ENCODE measurements at regions not wholly inside any gene's neighbourhood (a gene's known extent, or its start where the extent isn't known, plus 50 kb on each side); places are given as distances from the start of the nearest gene placed in this dataset.

DNA sequence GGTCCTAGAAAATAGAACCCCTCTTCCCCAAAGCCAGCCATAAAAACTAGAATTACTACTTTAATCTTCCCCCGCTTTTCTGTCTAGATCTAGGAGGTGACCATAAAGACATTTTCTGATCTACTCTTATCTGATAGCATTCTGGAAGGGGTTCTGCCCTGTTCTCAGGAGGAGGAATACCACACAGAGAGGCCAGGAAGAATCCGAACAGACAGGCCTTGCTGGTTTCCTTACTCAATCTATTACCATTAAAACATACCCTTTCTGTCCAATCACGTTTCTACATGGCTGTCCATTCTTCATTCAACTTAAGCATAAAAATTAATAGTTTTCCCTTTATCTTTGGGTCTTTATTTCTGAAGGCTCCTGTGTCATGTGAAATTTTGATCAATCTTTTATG lies 198.7 kb downstream of the GPAT3 start:
- no peak for TF ChIP-seq POLR2AphosphoS5 (IDR thresholded peaks at IDR 0.05; ENCODE audit: borderline replicate concordance, low read depth, low read length)
- TF ChIP-seq EZH2 (IDR thresholded peaks at IDR 0.05) = no peak
- TF ChIP-seq FOXP2 (optimal IDR thresholded peaks at IDR 0.05; ENCODE audit: control extremely low read depth, extremely low read length, insufficient read depth) = no peak
